Caco-2 (cell line): ENCODE measurements at regions not wholly inside any gene's neighbourhood (a gene's known extent, or its start where the extent isn't known, plus 50 kb on each side); places are given as distances from the start of the nearest gene placed in this dataset.

ENCODE experiments used
- BruUV-seq: library from RNA; stranded (reverse); fragments of 400-500 nt; replicated peaks from 2 replicates; lab custom pipeline; 2021; lab: Mats Ljungman, UMichigan
- CTCF ChIA-PET: fragments of 300-600 bp; sonication (Branson Sonifier 250); formaldehyde crosslinking; loops from one replicate; lab custom pipeline; 2022; ENCODE audit warnings: antibody characterized with exemption; lab: Charles Lee
- POLR2A ChIA-PET: fragments of 300-600 bp; sonication (Branson Sonifier 250); formaldehyde crosslinking; loops from one replicate; lab custom pipeline; 2022; ENCODE audit warnings: antibody characterized with exemption; lab: Charles Lee
- DNase-seq, 2 experiments: peaks; one replicate each; pipeline versions ENCODE4 v3.0.0 to v3.0.0-alpha.2; 2020 to 2022
- H3K27me3 ChIP-seq: replicated peaks from 2 replicates; pipeline ENCODE4 v1.6.0; 2011; ENCODE audit warnings: low read length; ENCODE audit not compliant: control insufficient read depth, insufficient read depth
- H3K36me3 ChIP-seq: 2 replicates; pipeline ENCODE4 v1.5.1; 2011; ENCODE audit warnings: low read length; ENCODE audit not compliant: control insufficient read depth, insufficient read depth
- H3K4me1 ChIP-seq: fragments of 250-450 bp; sonication (Bioruptor Pico); 2 replicates; pipeline ENCODE4 v1.5.1; 2020; ENCODE audit warnings: mild to moderate bottlenecking
- H3K4me3 ChIP-seq: 2 replicates; pipeline ENCODE4 v1.5.1; 2011; ENCODE audit warnings: low read depth, mild to moderate bottlenecking, control low read depth, low read length
- H3K9me3 ChIP-seq: fragments of 250-450 bp; sonication (Bioruptor Pico); 2 replicates; pipeline ENCODE4 v1.5.1; 2020; ENCODE audit warnings: mild to moderate bottlenecking, moderate library complexity
- H3K27ac Mint-ChIP-seq: one replicate; pipeline ENCODE4 v1.8.0; 2022; ENCODE audit warnings: mixed read lengths; ENCODE audit not compliant: unreplicated experiment
- H3K27me3 Mint-ChIP-seq: one replicate; pipeline ENCODE4 v1.8.0; 2022; ENCODE audit warnings: mixed read lengths; ENCODE audit not compliant: insufficient read depth, unreplicated experiment
- H3K36me3 Mint-ChIP-seq: one replicate; pipeline ENCODE4 v1.8.0; 2022; ENCODE audit warnings: mild to moderate bottlenecking, mixed read lengths; ENCODE audit not compliant: insufficient read depth, unreplicated experiment
- H3K4me1 Mint-ChIP-seq: one replicate; pipeline ENCODE4 v1.8.0; 2022; ENCODE audit warnings: low read depth, mixed read lengths; ENCODE audit not compliant: unreplicated experiment
- H3K4me3 Mint-ChIP-seq: one replicate; pipeline ENCODE4 v1.8.0; 2022; ENCODE audit warnings: mild to moderate bottlenecking, moderate library complexity, mixed read lengths; ENCODE audit not compliant: unreplicated experiment
- H3K9me3 Mint-ChIP-seq: one replicate; pipeline ENCODE4 v1.8.0; 2022; ENCODE audit warnings: mixed read lengths; ENCODE audit not compliant: unreplicated experiment
- CTCF ChIP-seq, 2 experiments: fragments of 200-600 bp in 1 of 2; IDR thresholded peaks; 1 replicate in 1 of 2; 2 replicates in 1 of 2; pipeline versions ENCODE4 v1.5.1 to v1.8.0; 2011 to 2022; ENCODE audit warnings: antibody characterized with exemption in 1 of 2, control low read depth in 1 of 2, inconsistent platforms in 1 of 2, low read depth in 1 of 2, low read length in 1 of 2, mild to moderate bottlenecking in 1 of 2, moderate library complexity in 1 of 2; ENCODE audit not compliant: insufficient read depth in 1 of 2, severe bottlenecking in 1 of 2, unreplicated experiment in 1 of 2
- intact Hi-C: fragments of 100-400 bp; cut with micrococcal nuclease; formaldehyde crosslinking; loops from one replicate; pipeline ENCODE4 v1.10.0; 2022; ENCODE audit not compliant: unreplicated experiment

- H3K27me3 ChIP-seq, result no peaks in the 10 kb centered on the region
- no peaks in the 10 kb centered on the region for H3K36me3 Mint-ChIP-seq
- CTCF ChIA-PET, result no interaction called here
Measured at GRCh38 chr10:112047674-112048073, 135.9 kb downstream of the GPAM start.

DNA sequence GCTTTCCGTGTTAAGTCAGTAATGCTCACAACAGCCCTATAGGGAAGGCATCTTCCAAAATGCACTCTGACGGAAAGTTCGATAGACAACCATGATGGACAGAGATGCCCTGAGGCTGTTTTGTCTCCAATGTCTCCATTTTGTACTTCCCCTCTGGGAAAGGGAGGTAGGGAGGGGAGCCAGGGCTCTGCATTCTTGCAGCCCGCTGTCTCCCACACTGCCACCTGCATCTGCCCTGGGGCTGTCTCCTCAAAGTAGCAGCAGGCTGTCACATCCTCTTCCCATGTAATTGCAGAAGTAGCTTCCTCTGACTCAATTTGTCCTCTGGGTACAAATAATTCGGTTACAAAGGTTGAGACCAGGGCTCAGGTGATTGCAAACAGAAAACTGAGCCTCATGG is 131.4 kb downstream of the GPAM start:
- POLR2A ChIA-PET, result no interaction called here
- DNase-seq, result no peak
- H3K27me3 Mint-ChIP-seq, result peaks cover 26% of the 10 kb centered on the region
- no peak overlapping the region for H3K4me3 Mint-ChIP-seq
- TF ChIP-seq CTCF (IDR thresholded peaks at IDR 0.05; ENCODE audit: insufficient read depth in 1 of 2, low read depth in 1 of 2, low read length in 1 of 2, severe bottlenecking in 1 of 2, unreplicated experiment in 1 of 2), result no peak
- BruUV-seq, result no TSS peak
- H3K4me1 Mint-ChIP-seq, result no peaks in the 10 kb centered on the region
- H3K27ac Mint-ChIP-seq, result no peak overlapping the region
- intact Hi-C loops, result no loop called here
- Histone ChIP-seq H3K4me1 (no peaks in the 10 kb centered on the region), H3K9me3 (no peaks in the 10 kb centered on the region), H3K27me3 (no peaks in the 10 kb centered on the region), H3K4me3 (no peak overlapping the region), H3K36me3 (no peaks in the 10 kb centered on the region)
- no peaks in the 10 kb centered on the region for H3K9me3 Mint-ChIP-seq
- CTCF ChIA-PET, result no interaction called here
- H3K36me3 Mint-ChIP-seq, result no peaks in the 10 kb centered on the region

More at GRCh38 chr10:112047674-112048073, 135.9 kb downstream of the GPAM start:
- Mint-ChIP-seq H3K4me3 (no peak overlapping the region), H3K27me3 (peaks cover 29% of the 10 kb centered on the region), H3K27ac (no peak overlapping the region), H3K4me1 (no peaks in the 10 kb centered on the region), H3K9me3 (no peaks in the 10 kb centered on the region)
- Histone ChIP-seq H3K4me1 (no peaks in the 10 kb centered on the region), H3K4me3 (no peak overlapping the region), H3K9me3 (no peaks in the 10 kb centered on the region), H3K36me3 (no peaks in the 10 kb centered on the region)
- no peak for DNase-seq
- no TSS peak for BruUV-seq
- POLR2A ChIA-PET, result no interaction called here
- intact Hi-C loops, result no loop called here
- no peak for TF ChIP-seq CTCF (IDR thresholded peaks at IDR 0.05; ENCODE audit: insufficient read depth in 1 of 2, low read depth in 1 of 2, low read length in 1 of 2, severe bottlenecking in 1 of 2, unreplicated experiment in 1 of 2)

DNA sequence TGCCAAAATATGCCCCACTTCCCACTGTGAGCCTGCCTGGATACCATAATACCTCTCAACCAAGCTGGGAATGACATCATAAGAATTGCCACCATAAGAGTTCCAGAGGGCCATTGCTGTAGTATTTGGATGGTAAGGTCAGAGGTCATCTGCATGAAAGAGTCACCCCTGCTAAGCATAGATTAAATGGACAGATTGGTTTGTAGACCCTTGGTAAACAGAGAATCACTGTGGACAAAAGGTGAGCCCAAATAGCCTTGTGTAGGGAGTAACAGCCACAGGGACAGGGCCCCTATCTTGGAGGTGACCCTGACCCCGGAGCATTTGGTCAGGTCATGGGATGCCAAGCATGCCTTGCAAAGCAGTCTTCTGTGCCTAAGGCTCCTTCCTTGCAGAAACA is 129.7 kb downstream of the GPAM start:
- no peaks in the 10 kb centered on the region for H3K36me3 ChIP-seq
- H3K4me3 Mint-ChIP-seq, result no peak overlapping the region
- BruUV-seq, result no TSS peak
- H3K27me3 Mint-ChIP-seq, result peaks cover 18% of the 10 kb centered on the region
- no peaks in the 10 kb centered on the region for H3K4me1 ChIP-seq
- H3K4me3 ChIP-seq, result no peak overlapping the region
- H3K4me1 Mint-ChIP-seq, result no peaks in the 10 kb centered on the region
- no peaks in the 10 kb centered on the region for H3K36me3 Mint-ChIP-seq
- H3K9me3 Mint-ChIP-seq, result no peaks in the 10 kb centered on the region
- POLR2A ChIA-PET, result no interaction called here
- intact Hi-C loops, result no loop called here
- no peak overlapping the region for H3K27ac Mint-ChIP-seq
- CTCF ChIA-PET, result no interaction called here
- no peak for TF ChIP-seq CTCF (IDR thresholded peaks at IDR 0.05; ENCODE audit: insufficient read depth in 1 of 2, low read depth in 1 of 2, low read length in 1 of 2, severe bottlenecking in 1 of 2, unreplicated experiment in 1 of 2)
- no peaks in the 10 kb centered on the region for H3K27me3 ChIP-seq
- no peaks in the 10 kb centered on the region for H3K9me3 ChIP-seq
- no peak for DNase-seq
